CD4-positive, alpha-beta T cell (primary cell): ENCODE measurements at regions not wholly inside any gene's neighbourhood (a gene's known extent, or its start where the extent isn't known, plus 50 kb on each side); places are given as distances from the start of the nearest gene placed in this dataset.

Experiments
- ATAC-seq: fragments of 200-7000 bp; cut with Tn5 transposase; one replicate; pipeline ENCODE4 v1.10.0; 2022; ENCODE audit warnings: mild to moderate bottlenecking; ENCODE audit not compliant: poor library complexity
- CTCF ChIA-PET: fragments of 350-600 bp; sonication (Branson Sonifier 250); formaldehyde crosslinking; loops from one replicate; lab custom pipeline; 2021; ENCODE audit warnings: antibody characterized with exemption, inconsistent platforms; lab: Charles Lee
- POLR2A ChIA-PET: fragments of 350-600 bp; sonication (Branson Sonifier 250); formaldehyde crosslinking; loops from one replicate; lab custom pipeline; 2021; ENCODE audit warnings: antibody characterized with exemption, inconsistent platforms; lab: Charles Lee
- DNase-seq, 14 experiments: peaks; one replicate each; pipeline ENCODE4 v3.0.0-alpha.2; 2013 to 2020; ENCODE audit warnings: mixed read lengths in 2 of 14
- H3K27ac ChIP-seq, 2 donors: one replicate each; pipeline versions ENCODE4 v1.5.1 to v1.7.0; 2013; ENCODE audit warnings: low read length in 2 of 2, low read depth in 1 of 2, mild to moderate bottlenecking in 1 of 2
- H3K27me3 ChIP-seq, 2 experiments: 1 replicate in 1 of 2; 2 replicates in 1 of 2; pipeline versions ENCODE4 v1.6.1 to v1.7.0; 2013; ENCODE audit warnings: low read length in 2 of 2, control low read depth in 1 of 2, mild to moderate bottlenecking in 1 of 2, moderate library complexity in 1 of 2; ENCODE audit not compliant: insufficient read depth in 2 of 2, control insufficient read depth in 1 of 2
- H3K36me3 ChIP-seq: one replicate; pipeline ENCODE4 v1.6.1; 2013; ENCODE audit warnings: low read length, control low read depth; ENCODE audit not compliant: insufficient read depth
- H3K4me1 ChIP-seq: one replicate; pipeline ENCODE4 v1.6.1; 2013; ENCODE audit warnings: low read length, control low read depth; ENCODE audit not compliant: insufficient read depth
- H3K4me3 ChIP-seq: one replicate; pipeline ENCODE4 v1.5.1; 2013; ENCODE audit warnings: mild to moderate bottlenecking, low read length, moderate library complexity
- H3K9me3 ChIP-seq, 2 experiments: 1 replicate in 1 of 2; 2 replicates in 1 of 2; pipeline versions ENCODE4 v1.6.1 to v1.7.0; 2013; ENCODE audit warnings: low read length in 2 of 2, mild to moderate bottlenecking in 2 of 2, control low read depth in 1 of 2, moderate library complexity in 1 of 2; ENCODE audit not compliant: control insufficient read depth in 1 of 2, insufficient read depth in 1 of 2
- H3K27ac Mint-ChIP-seq: one replicate; pipeline ENCODE4 v1.8.0; 2020; ENCODE audit warnings: mixed read lengths
- H3K27me3 Mint-ChIP-seq: one replicate; pipeline ENCODE4 v1.8.0; 2021; ENCODE audit warnings: mixed read lengths
- H3K36me3 Mint-ChIP-seq: one replicate; pipeline ENCODE4 v1.8.0; 2021; ENCODE audit warnings: low read depth, mixed read lengths
- H3K4me1 Mint-ChIP-seq: one replicate; pipeline ENCODE4 v1.8.0; 2021; ENCODE audit warnings: low read depth, mixed read lengths
- H3K4me3 Mint-ChIP-seq: one replicate; pipeline ENCODE4 v1.8.0; 2020; ENCODE audit warnings: mild to moderate bottlenecking, mixed read lengths
- H3K9me3 Mint-ChIP-seq: one replicate; pipeline ENCODE4 v1.8.0; 2020; ENCODE audit warnings: mixed read lengths
- CTCF ChIP-seq: fragments of 200-600 bp; IDR thresholded peaks from one replicate; pipeline ENCODE4 v1.8.0; 2022; ENCODE audit warnings: antibody characterized with exemption, mild to moderate bottlenecking
- intact Hi-C, 2 experiments: fragments of 100-400 bp; cut with DNase I in 1 of 2; cut with micrococcal nuclease in 1 of 2; formaldehyde crosslinking; loops; one replicate each; pipeline versions ENCODE4 v1.15.1 to v1.9.0; 2023 to 2025; cut with DNase I, micrococcal nuclease

GRCh38 chr22:44588348-44588747 is 90.3 kb upstream of the RTL6 start:
- no peak for DNase-seq
- H3K27ac ChIP-seq: no peak overlapping the region
- no peak overlapping the region for H3K4me3 Mint-ChIP-seq
- H3K27ac Mint-ChIP-seq: no peak overlapping the region
- no peaks in the 10 kb centered on the region for H3K9me3 Mint-ChIP-seq
- no peak overlapping the region for H3K4me3 ChIP-seq
- intact Hi-C loops: loop anchor here in 1 of 2 experiments (10.0 kb wide), 1 partner anchor 444 kb away; no protein-coding TSS in a partner anchor
- no peak for ATAC-seq
- H3K4me1 ChIP-seq: peaks cover 12% of the 10 kb centered on the region
- ChIA-PET POLR2A (no interaction called here), CTCF (no interaction called here)
- peaks cover 52% of the 10 kb centered on the region for H3K27me3 Mint-ChIP-seq
- peaks cover 5% of the 10 kb centered on the region for H3K4me1 Mint-ChIP-seq
- peaks cover 0 to 20% of the 10 kb centered on the region in 2 experiments for H3K27me3 ChIP-seq
- H3K36me3 ChIP-seq: no peaks in the 10 kb centered on the region
- no peak for TF ChIP-seq CTCF
- no peaks in the 10 kb centered on the region for H3K36me3 Mint-ChIP-seq
- no peaks in the 10 kb centered on the region for H3K9me3 ChIP-seq

GRCh38 chr22:44587737-44588310 is 89.8 kb upstream of the RTL6 start:
- Mint-ChIP-seq H3K4me1 (peaks cover 5% of the 10 kb centered on the region), H3K36me3 (no peaks in the 10 kb centered on the region), H3K4me3 (no peak overlapping the region), H3K9me3 (no peaks in the 10 kb centered on the region), H3K27ac (no peak overlapping the region), H3K27me3 (peaks cover 47% of the 10 kb centered on the region)
- Histone ChIP-seq H3K27ac (no peak overlapping the region), H3K27me3 (peaks cover 0 to 18% of the 10 kb centered on the region in 2 experiments), H3K4me1 (peaks cover 12% of the 10 kb centered on the region), H3K36me3 (no peaks in the 10 kb centered on the region), H3K9me3 (no peaks in the 10 kb centered on the region), H3K4me3 (no peak overlapping the region)
- ChIA-PET POLR2A (no interaction called here), CTCF (no interaction called here)
- DNase-seq: no peak
- TF ChIP-seq CTCF: no peak
- ATAC-seq: no peak
- intact Hi-C loops: loop anchor here in 1 of 2 experiments (10.0 kb wide), 1 partner anchor 443 kb away; no protein-coding TSS in a partner anchor

- no peaks in the 10 kb centered on the region for H3K9me3 Mint-ChIP-seq
- no peaks in the 10 kb centered on the region for H3K36me3 Mint-ChIP-seq
- ChIA-PET CTCF (no interaction called here), POLR2A (no interaction called here)
- ATAC-seq (no peak), DNase-seq (peak in 1 of 14 experiments; percentile 48)
- H3K27ac Mint-ChIP-seq: no peak overlapping the region
- Histone ChIP-seq H3K4me3 (no peak overlapping the region), H3K27ac (no peak overlapping the region), H3K27me3 (peaks cover 0 to 18% of the 10 kb centered on the region in 2 experiments), H3K9me3 (no peaks in the 10 kb centered on the region), H3K36me3 (no peaks in the 10 kb centered on the region), H3K4me1 (peaks cover 12% of the 10 kb centered on the region)
- peaks cover 45% of the 10 kb centered on the region for H3K27me3 Mint-ChIP-seq
- H3K4me3 Mint-ChIP-seq: no peak overlapping the region
- intact Hi-C loops: loop anchor here in 1 of 2 experiments (10.0 kb wide), 1 partner anchor 442 kb away; no protein-coding TSS in a partner anchor
- peaks cover 5% of the 10 kb centered on the region for H3K4me1 Mint-ChIP-seq
- no peak for TF ChIP-seq CTCF
These were observed 89.1 kb upstream of the RTL6 start for GRCh38 chr22:44586999-44587736.
